ENCODE measurements at regions not wholly inside any gene's neighbourhood (a gene's known extent, or its start where the extent isn't known, plus 50 kb on each side); places are given as distances from the start of the nearest gene placed in this dataset.
"Not testable (repeated sequence)": the region's sequence is repeated elsewhere in the genome, so short reads cannot be mapped to it uniquely, and the experiment has no call there.

DNA sequence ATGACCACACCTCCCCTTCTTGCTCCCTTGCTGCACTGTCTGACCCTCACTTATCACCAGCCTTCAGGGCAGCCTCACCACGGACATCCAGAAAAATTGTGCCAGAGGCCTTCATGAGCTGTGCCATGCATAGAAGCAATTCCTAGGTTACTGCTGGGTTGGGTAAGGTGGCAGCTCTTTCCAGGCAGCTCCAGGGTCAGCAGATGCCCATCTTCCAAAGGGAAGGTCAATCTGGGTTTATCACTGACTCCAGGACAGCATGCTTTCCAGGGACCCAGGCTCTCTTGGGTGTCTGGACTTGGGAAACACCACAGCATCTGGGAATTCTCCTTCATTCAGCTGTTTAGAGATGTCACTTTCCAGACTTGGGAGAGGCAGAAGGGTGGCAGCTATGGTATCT is 188.9 kb upstream of the CXCL12 start:
- TF ChIP-seq, protein P1, sequence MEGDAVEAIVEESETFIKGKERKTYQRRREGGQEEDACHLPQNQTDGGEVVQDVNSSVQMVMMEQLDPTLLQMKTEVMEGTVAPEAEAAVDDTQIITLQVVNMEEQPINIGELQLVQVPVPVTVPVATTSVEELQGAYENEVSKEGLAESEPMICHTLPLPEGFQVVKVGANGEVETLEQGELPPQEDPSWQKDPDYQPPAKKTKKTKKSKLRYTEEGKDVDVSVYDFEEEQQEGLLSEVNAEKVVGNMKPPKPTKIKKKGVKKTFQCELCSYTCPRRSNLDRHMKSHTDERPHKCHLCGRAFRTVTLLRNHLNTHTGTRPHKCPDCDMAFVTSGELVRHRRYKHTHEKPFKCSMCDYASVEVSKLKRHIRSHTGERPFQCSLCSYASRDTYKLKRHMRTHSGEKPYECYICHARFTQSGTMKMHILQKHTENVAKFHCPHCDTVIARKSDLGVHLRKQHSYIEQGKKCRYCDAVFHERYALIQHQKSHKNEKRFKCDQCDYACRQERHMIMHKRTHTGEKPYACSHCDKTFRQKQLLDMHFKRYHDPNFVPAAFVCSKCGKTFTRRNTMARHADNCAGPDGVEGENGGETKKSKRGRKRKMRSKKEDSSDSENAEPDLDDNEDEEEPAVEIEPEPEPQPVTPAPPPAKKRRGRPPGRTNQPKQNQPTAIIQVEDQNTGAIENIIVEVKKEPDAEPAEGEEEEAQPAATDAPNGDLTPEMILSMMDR (IDR thresholded peaks at IDR 0.05; ENCODE audit: extremely low read depth, missing control alignments) = no peak
- DNase-seq (ENCODE audit: low spot score) = no peak

DNA sequence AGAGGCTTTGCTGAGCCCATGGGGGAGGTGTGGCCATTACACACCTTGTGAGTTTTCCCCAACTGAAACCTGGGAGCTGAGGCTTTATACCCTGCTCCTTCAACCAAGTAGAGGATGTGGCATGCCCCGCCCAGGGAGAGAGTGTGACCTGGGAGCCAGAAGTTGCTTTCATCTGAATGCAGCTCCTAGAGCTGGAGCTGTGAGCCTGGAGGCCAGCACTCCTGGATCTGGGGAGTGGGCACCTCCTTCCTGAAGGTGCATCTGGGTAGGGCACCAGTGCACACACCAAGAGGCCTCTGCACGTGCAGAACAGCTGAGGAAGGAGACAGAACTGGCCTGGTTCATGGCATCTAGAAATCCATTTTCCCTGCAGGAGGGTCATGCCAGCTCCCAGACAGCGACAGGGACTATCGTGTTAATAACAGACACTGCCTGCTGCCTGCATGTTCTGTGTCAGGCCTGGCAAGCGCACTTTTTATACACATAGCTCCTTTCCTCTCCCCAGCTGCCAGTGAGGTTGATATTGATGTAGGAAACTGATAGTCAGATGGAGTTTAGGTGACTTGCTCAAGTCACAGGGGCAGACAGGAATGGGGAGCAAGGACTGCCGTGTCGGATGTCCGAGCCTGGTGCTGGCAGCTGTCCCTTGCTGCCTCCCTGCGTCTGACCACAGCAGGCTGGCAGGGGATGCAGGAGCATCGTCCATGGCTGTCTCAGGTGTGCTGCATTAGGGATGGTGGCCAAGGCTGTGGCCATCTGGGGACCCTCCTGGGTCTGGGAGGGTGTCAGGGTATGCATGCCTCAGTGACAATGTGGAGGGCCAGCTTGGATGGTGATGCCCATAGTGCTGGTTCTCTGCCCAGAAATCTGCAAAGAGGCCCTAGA is 189.9 kb upstream of the CXCL12 start:
- TF ChIP-seq, protein P1 (IDR thresholded peaks at IDR 0.05; ENCODE audit: extremely low read depth, missing control alignments) = no peak
- no peak for DNase-seq (ENCODE audit: low spot score)

DNA sequence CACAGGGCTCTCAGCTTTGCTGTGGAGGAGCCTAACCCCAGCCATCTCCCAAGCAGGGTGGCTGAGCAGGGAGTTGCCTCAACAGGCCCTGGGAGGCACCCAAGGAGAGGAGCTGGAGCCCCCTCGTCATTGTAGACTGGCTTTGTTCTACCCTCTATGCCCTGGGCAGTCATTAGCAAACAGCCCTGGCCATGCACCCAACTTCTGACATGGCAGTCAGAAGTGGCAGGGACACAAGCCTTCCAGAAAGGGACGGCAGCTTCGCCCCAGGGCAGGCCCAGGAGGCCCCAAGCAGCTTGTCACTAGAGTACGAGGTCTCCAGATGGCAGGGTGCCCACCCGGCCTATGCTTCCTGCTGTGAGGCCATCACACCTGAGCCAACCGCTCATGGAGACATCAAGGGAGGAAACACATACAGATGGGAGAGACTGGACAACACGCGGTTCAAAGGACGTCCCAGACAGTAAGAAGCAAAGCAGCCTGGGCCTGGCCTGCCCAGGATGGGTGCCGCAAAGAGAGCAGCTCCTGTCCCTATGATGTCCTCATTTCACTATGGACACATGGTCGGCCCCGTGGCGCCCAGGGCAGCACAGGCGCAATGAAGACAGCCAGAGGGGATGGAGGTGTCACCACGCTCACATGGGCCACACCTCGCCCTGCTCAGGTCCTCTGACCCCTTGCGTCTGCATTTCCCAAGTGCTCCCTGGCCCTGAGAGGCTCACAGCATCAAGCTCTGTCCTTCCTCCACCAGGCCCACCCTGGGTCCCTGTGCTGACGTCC is 190.9 kb upstream of the CXCL12 start:
- TF ChIP-seq, protein P1 (IDR thresholded peaks at IDR 0.05; ENCODE audit: extremely low read depth, missing control alignments) = no peak
- no peak for DNase-seq (ENCODE audit: low spot score)

DNA sequence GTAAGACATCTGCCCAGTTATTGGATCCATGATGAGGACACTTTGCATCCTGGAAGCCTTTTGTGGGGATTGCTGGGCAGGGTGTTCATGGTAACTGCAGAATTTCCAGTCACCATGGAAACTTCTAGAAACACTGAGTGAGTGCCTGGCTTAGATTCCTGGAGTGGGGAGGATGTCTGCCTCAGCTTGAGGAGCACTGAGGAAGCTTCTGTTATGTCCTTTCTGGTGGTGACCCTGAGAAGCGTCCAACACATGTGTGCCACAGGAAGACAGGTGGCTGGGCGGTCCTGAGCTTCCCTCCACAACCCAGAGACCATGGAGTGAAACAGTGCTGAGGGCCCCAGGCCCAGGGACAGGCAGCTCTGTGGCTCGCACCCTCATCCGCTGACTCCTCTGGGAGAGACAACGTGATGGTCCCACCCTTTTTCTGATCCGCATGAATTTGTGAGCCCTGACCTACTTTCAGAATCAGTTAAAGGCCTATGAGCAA is 191.8 kb upstream of the CXCL12 start:
- TF ChIP-seq, protein P1 (IDR thresholded peaks at IDR 0.05; ENCODE audit: extremely low read depth, missing control alignments) = no peak
- DNase-seq (ENCODE audit: low spot score) = no peak

DNA sequence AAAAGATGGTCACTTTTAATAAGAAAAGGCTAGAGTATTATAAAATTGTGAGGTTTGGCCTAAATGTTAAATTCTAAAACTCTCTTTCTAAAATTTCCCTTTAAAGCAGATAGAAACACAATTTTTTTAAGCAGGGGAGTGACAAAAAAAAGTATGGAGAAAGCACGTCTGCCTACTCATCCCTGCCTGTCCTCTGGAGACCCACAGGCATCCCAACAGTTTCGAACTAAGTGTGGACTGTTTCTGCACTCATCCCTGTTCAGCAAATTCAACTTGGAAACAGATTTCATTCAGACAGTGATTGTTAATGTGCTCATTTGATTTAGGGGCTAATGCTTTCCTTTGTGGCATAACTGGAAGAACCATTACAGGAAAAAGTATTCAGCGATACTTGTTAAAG is 192.6 kb upstream of the CXCL12 start:
- TF ChIP-seq, protein P1 (IDR thresholded peaks at IDR 0.05; ENCODE audit: extremely low read depth, missing control alignments) = no peak
- no peak for DNase-seq (ENCODE audit: low spot score)

DNA sequence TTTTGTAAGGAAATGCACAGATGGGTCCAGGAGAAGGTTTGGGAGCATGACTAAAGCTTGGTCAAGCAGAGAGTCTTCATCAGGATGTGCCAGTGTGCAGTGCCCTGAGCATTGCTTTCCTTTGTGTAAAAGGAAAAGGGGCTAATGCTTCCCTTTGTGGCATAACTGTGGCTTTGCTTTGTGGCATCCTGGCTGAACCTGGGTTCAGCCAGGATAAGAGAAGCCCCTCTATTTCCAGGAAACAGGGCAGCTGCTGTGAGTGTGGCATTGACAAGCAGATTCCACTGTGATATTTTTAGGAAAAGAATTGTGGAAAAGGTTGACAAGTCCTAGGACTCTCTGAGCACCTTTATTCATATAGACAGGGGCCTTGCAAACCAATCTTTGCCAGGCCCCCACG is 193.4 kb upstream of the CXCL12 start:
- TF ChIP-seq, protein P1 (IDR thresholded peaks at IDR 0.05; ENCODE audit: extremely low read depth, missing control alignments) = no peak
- DNase-seq (ENCODE audit: low spot score) = no peak

DNA sequence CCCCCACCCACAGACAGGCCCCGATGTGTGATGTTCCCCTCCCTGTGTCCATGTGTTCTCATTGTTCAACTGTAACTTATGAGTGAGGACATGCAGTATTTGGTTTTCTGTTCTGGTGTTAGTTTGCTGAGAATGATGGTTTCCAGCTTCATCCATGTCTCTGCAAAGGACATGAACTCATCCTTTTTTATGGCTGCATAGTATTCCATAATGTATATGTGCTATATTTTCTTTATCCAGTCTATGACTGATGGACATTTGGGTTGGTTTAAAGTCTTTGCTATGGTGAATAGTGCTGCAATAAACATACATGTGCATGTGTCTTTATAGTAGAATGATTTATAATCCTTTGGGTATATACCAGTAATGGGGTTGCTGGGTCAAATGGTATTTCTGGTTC is 194.1 kb upstream of the CXCL12 start:
- DNase-seq (ENCODE audit: low spot score) = not testable (repeated sequence)
